NCI-H1436 (cell line): ENCODE measurements at regions not wholly inside any gene's neighbourhood (a gene's known extent, or its start where the extent isn't known, plus 50 kb on each side); places are given as distances from the start of the nearest gene placed in this dataset.

Experiments used
- DNase-seq: peaks from one replicate; lab custom pipeline; 2025; lab: John Stamatoyannopoulos, UW

GRCh38 chr4:178556796-178557195, 1114.6 kb upstream of the AGA start:
- DNase-seq, result no peak

GRCh38 chr4:178577933-178578332, 1135.7 kb upstream of the AGA start:
- peak; percentile 13 for DNase-seq

DNA sequence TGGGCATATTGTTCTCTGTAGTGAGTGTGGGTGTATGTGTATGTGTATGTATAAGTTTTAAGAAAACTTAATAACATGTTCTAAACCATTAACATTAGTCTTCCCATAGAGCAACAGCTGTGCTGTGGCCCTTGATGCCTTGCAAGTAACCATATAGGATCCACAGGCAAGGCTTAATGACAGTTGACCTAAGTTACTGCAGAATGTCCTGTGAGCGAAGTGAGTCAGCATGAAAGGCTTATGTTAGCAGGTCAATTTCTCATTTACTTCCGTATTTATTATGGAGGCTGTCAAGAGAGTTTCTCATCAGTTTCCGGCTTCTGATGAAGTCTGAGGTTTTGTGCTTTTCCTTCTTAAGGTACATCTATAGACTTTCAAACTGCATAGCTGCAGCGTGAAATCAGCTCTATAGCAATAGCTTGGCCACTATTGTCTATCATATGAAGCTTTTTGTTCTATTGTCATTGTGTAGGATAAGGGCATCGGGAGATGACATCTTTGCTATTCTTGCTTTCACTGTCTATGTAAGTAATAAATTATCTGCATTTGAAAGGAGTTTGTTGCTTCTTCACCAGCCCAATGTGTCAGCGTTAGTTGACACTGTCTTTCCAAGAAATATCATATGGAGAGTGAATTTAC, 1153.4 kb upstream of the AGA start:
- no peak for DNase-seq

DNA sequence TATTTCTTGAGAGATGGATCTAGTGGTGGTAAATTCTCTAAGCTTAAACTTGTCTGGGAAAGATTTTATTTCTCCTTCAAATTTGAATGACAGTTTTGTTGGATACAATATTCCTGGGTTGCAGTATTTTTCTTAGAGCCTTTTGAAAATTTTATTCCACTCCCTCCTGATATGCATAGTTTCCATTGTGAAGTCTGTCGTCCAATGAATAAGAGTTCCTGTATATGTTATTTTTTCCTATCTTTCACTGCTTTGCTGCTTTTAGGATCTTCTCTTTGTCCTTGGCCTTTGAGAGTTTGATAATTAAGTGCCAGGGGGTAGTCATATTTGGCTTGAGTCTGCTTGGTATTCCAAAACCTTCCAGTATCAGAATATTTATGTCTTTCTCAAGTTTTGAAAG, 1156.4 kb upstream of the AGA start:
- DNase-seq, result no peak

GRCh38 chr4:178599521-178599920, 1157.3 kb upstream of the AGA start:
- no peak for DNase-seq

DNA sequence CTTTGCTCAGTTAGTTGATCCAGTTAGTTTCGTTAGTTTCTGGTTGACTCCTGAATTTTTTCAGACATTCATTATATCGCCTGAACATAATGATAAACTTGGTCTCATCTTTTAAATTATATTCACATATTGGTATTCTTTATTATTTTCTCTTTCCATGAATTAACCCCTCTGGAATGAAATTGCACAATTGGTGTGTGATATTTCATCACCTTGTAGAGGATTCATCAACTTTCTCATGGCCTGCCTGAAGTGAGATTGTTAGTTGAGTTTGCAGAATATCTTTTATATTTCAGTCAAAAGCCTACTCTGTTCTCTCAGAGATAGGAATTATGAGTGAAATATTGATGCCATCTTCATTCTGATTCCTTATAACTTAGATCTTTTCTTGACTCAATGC, 1160.6 kb upstream of the AGA start:
- DNase-seq, result no peak

GRCh38 chr4:178611062-178611461, 1168.8 kb upstream of the AGA start:
- DNase-seq, result no peak

- no peak for DNase-seq
Observed at GRCh38 chr4:178612733-178613132, 1170.5 kb upstream of the AGA start.

DNA sequence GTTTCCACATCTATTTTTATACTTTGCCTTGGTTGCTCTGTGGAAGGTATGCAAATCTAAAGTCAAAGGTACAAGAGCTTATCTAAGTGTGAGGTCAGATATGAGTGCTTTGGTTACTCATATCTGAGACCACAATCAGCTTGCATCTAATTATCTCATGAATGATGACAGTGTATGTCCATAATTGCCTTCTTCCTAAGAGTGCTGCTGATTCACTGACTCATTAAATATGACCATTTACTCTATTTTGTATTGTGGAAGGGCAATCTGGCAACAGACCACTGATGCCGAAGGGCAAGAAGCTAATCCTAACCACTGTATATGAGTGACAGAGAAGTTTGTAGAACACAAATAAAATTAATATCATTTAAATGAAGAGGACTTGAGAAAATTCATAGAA, 1190.2 kb upstream of the AGA start:
- no peak for DNase-seq

DNA sequence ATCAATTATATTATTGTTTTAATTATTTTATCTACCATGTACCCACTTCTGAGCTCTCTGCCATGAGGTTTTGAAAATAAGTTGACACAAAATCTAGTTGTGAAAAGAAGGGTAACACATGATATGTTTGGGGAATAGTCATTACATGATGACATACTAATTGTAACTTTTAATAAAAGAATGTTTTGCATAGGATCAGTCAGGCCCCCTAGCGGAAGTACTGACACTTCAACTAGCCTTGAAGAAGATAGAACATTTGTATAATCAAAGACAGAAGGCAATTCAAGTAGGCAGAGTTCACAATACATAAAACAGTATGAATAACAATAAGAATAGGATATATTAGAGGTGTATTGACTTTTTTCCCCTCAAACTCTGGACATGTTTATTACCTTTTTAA, 1191.0 kb upstream of the AGA start:
- DNase-seq, result no peak

DNA sequence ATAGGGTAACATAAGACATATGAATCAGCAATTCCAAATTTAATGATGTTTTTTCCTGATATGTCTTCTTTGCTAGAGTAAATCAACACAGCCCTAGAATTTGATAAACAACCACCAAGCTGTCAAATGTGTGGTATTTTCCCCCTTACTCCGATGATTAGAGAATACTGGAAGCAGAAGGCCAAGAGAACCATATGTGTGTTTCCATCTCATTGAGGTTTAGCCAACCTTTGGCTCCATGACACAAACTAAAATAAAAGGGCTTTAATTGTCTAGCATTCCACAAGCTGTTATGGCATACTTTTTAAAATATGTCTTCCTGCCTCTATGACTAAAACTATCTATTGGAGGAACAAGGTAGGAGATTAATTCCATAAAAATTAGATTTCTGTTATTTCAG, 1222.4 kb upstream of the AGA start:
- no peak for DNase-seq

DNA sequence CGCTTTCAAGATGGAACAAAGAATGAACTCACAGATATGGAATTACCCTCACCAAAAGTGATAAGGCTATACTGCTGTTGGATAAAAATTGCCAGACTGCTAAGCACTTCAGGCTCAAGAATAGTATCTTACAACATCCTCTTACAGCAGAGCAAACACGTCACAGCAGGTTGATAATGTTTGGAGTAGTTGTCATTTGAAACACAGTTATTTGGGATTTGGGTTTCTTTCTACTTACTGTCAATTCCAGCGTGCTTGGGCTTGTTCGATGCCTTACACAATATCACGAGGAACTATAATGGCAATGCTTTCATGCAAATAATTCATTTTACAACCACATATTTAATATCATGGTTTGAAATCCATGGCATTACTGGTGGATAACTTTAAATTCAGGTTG, 1223.7 kb upstream of the AGA start:
- no peak for DNase-seq

GRCh38 chr4:178671766-178672165, 1229.5 kb upstream of the AGA start:
- no peak for DNase-seq

- DNase-seq, result no peak
Observed at GRCh38 chr4:178672512-178672911, 1230.3 kb upstream of the AGA start.

DNA sequence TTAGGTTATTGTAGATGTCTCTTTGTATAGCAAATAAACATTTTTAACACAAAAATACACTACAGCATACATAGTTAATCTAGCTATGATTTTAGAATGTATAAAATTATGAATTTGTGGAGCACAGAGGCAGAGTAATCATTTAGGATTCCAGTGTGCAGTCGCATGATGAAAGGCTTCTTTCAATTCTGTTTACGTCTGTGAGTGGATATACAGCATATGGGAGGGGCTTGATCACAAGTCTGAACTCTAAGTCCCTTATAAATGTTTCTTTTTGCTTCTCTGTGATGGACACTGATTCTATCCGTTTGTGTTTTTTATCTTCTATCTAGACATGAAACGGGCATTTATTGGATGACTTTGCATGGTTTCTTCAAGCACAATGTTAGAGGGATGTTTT, 1239.6 kb upstream of the AGA start:
- DNase-seq, result no peak

- no peak for DNase-seq
Observed at GRCh38 chr4:178689926-178690325, 1247.7 kb upstream of the AGA start.

DNA sequence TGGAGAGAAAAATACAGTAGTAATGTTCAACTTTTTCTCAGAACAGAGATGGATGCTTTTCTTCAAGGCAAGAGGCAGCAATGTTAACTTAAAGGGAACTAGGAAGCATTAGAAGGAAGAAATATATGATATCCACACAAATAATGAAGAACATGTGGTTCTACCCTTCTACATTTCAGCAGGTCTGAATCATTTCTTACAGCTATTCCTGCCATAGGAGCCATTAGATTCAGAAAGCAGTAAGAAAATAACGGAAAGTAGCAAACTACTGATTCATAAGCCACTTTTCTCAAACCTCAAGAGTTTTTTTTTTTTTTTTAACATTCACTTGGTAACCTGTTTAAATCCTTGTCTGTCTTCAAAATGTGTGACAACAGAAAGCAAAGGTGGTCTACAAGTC, 1251.6 kb upstream of the AGA start:
- DNase-seq, result no peak

GRCh38 chr4:178696515-178696914, 1254.3 kb upstream of the AGA start:
- no peak for DNase-seq

DNA sequence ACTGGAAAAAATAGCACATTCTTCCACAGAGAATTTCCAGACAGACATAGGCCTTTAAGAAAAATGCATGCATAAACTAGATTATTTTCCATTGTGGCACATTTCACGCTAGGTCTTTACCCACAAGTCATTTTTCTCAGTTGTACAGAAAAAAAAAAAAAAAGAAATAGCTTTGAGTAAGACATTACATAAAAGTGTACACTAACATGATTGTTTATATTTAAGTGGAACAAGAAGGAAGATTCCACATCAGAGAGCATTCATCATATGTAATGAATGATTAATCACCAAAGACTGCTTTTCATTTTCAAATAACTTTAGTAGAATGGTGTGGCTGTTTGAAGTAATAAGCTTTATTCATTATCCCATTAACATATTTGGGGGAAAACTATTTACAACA, 1270.2 kb upstream of the AGA start:
- no peak for DNase-seq

DNA sequence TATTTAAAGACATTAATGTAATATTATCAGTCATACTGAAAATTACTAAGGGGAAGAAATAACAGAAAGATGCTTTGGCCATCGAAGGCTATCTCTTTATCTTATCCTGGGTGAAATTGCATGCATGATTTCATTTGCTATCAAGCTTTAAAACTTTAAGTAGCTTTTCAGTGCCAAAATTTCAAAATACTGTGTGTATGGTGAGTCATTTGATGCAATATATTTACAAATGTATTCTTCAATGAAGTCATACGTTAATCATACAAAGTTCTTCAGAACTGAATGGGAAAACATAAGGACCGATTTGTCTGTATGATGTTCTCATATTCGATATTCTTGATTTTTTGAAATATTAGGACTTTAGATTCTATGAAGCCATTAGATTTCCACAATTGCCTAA, 1295.8 kb upstream of the AGA start:
- DNase-seq, result no peak

DNA sequence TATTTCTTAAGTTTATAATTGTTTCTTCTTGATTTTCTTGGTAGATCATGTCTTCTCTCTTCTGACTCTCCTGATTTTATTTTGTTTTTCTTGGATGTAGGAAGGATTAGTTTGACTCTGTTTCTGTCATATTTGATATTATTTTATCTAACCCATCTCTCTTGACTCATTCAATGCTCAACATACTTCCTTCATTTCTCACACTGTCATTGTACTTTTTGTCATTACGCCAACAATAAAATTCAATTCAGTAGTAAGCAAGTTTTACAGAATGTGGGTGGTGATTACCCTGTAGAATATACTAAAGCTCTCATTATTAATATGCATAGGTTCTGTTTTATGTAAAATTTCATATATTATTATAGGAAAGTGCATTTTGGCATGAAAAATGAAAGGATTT, 1303.0 kb upstream of the AGA start:
- no peak for DNase-seq

DNA sequence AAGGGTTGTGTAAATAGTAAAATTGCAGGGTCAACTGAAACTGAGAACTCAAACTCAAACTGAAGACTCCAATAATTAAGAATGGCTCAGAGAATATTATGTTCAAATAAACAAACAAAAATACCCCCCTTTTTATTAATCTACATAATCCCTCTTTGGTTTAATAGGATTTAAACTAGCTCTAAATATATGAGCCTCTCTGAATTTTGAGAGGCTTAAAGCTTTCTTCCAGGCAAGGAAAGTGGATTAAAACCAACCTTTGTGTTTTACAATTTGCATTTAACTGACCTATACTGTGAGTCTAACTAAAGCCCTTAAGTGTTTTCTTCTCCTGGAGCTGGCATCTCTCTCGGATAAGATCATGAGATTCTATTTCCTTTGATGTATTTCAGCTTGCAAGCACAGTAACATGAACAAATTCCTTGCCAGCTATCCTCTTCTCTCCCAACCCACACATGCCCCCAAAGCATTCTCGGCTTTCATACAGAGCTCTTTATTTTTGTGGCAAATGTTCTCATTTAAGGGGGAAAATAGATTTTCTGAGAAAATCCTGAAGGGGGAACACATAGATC, 1310.8 kb upstream of the AGA start:
- no peak for DNase-seq

GRCh38 chr4:178778496-178778895, 1336.3 kb upstream of the AGA start:
- no peak for DNase-seq

GRCh38 chr4:178781779-178782178, 1339.5 kb upstream of the AGA start:
- no peak for DNase-seq
